Glutamatergic neuron (in vitro differentiated cells): ENCODE measurements at regions not wholly inside any gene's neighbourhood (a gene's known extent, or its start where the extent isn't known, plus 50 kb on each side); places are given as distances from the start of the nearest gene placed in this dataset.

Experiments used
- DNase-seq: peaks from one replicate; pipeline ENCODE4 v3.0.0; 2022
- H3K27ac Mint-ChIP-seq: one replicate; pipeline ENCODE4 v1.8.0; 2020; ENCODE audit warnings: mild to moderate bottlenecking, mixed read lengths, inconsistent platforms; ENCODE audit not compliant: unreplicated experiment
- H3K27me3 Mint-ChIP-seq: one replicate; pipeline ENCODE4 v1.8.0; 2020; ENCODE audit warnings: mild to moderate bottlenecking, moderate library complexity, mixed read lengths, inconsistent platforms; ENCODE audit not compliant: unreplicated experiment
- H3K36me3 Mint-ChIP-seq: one replicate; pipeline ENCODE4 v1.8.0; 2020; ENCODE audit warnings: mild to moderate bottlenecking, mixed read lengths, inconsistent platforms; ENCODE audit not compliant: unreplicated experiment
- H3K4me1 Mint-ChIP-seq: one replicate; pipeline ENCODE4 v1.8.0; 2020; ENCODE audit warnings: mild to moderate bottlenecking, low read depth, mixed read lengths, inconsistent platforms; ENCODE audit not compliant: unreplicated experiment
- H3K4me3 Mint-ChIP-seq: one replicate; pipeline ENCODE4 v1.8.0; 2020; ENCODE audit warnings: mild to moderate bottlenecking, mixed read lengths, inconsistent platforms; ENCODE audit not compliant: unreplicated experiment
- H3K9me3 Mint-ChIP-seq: one replicate; pipeline ENCODE4 v1.8.0; 2020; ENCODE audit warnings: mild to moderate bottlenecking, moderate library complexity, mixed read lengths, inconsistent platforms; ENCODE audit not compliant: unreplicated experiment
- CTCF ChIP-seq: fragments of 200-600 bp; sonication (generic); IDR thresholded peaks from one replicate; pipeline ENCODE4 v1.5.0; 2021; ENCODE audit not compliant: partially characterized antibody, unreplicated experiment

- H3K36me3 Mint-ChIP-seq: no peaks in the 10 kb centered on the region
- H3K4me3 Mint-ChIP-seq: no peak overlapping the region
- no peaks in the 10 kb centered on the region for H3K27me3 Mint-ChIP-seq
- TF ChIP-seq CTCF: no peak
- DNase-seq: no peak
- no peak overlapping the region for H3K27ac Mint-ChIP-seq
- H3K9me3 Mint-ChIP-seq: peaks cover 3% of the 10 kb centered on the region
- peaks cover 9% of the 10 kb centered on the region for H3K4me1 Mint-ChIP-seq
Observed at GRCh38 chr1:232260861-232261260, 369.1 kb downstream of the SIPA1L2 start.

- H3K4me3 Mint-ChIP-seq: no peak overlapping the region
- peaks cover 6% of the 10 kb centered on the region for H3K4me1 Mint-ChIP-seq
- no peak overlapping the region for H3K27ac Mint-ChIP-seq
- no peak for DNase-seq
- peaks cover 3% of the 10 kb centered on the region for H3K9me3 Mint-ChIP-seq
- no peaks in the 10 kb centered on the region for H3K36me3 Mint-ChIP-seq
- no peak for TF ChIP-seq CTCF
- H3K27me3 Mint-ChIP-seq: no peaks in the 10 kb centered on the region
Observed at GRCh38 chr1:232260045-232260444, 369.9 kb downstream of the SIPA1L2 start.

GRCh38 chr1:232259333-232259732 lies 370.6 kb downstream of the SIPA1L2 start:
- Mint-ChIP-seq H3K9me3 (peaks cover 1% of the 10 kb centered on the region), H3K27me3 (no peaks in the 10 kb centered on the region), H3K4me3 (no peak overlapping the region), H3K27ac (no peak overlapping the region), H3K4me1 (peaks cover 6% of the 10 kb centered on the region), H3K36me3 (no peaks in the 10 kb centered on the region)
- DNase-seq: no peak
- no peak for TF ChIP-seq CTCF

- H3K27ac Mint-ChIP-seq: no peak overlapping the region
- no peak overlapping the region for H3K4me3 Mint-ChIP-seq
- H3K4me1 Mint-ChIP-seq: peaks cover 26% of the 10 kb centered on the region
- no peak for TF ChIP-seq CTCF
- H3K27me3 Mint-ChIP-seq: no peaks in the 10 kb centered on the region
- no peak for DNase-seq
- peaks cover 2% of the 10 kb centered on the region for H3K9me3 Mint-ChIP-seq
- no peaks in the 10 kb centered on the region for H3K36me3 Mint-ChIP-seq
Observed at GRCh38 chr1:232252546-232253118, 377.3 kb downstream of the SIPA1L2 start.

GRCh38 chr1:232250838-232251237 lies 379.1 kb downstream of the SIPA1L2 start:
- Mint-ChIP-seq H3K27me3 (no peaks in the 10 kb centered on the region), H3K36me3 (no peaks in the 10 kb centered on the region), H3K27ac (peak overlapping the region; percentile 14), H3K4me3 (no peak overlapping the region), H3K9me3 (peaks cover 2% of the 10 kb centered on the region), H3K4me1 (peaks cover 29% of the 10 kb centered on the region)
- TF ChIP-seq CTCF: no peak
- DNase-seq: peak; percentile 26
